Fibroblast of skin of right biceps (primary cell): ENCODE measurements at regions not wholly inside any gene's neighbourhood (a gene's known extent, or its start where the extent isn't known, plus 50 kb on each side); places are given as distances from the start of the nearest gene placed in this dataset.

Experiments
- DNase-seq: peaks from one replicate; pipeline ENCODE4 v3.0.0-alpha.2; 2013

DNA sequence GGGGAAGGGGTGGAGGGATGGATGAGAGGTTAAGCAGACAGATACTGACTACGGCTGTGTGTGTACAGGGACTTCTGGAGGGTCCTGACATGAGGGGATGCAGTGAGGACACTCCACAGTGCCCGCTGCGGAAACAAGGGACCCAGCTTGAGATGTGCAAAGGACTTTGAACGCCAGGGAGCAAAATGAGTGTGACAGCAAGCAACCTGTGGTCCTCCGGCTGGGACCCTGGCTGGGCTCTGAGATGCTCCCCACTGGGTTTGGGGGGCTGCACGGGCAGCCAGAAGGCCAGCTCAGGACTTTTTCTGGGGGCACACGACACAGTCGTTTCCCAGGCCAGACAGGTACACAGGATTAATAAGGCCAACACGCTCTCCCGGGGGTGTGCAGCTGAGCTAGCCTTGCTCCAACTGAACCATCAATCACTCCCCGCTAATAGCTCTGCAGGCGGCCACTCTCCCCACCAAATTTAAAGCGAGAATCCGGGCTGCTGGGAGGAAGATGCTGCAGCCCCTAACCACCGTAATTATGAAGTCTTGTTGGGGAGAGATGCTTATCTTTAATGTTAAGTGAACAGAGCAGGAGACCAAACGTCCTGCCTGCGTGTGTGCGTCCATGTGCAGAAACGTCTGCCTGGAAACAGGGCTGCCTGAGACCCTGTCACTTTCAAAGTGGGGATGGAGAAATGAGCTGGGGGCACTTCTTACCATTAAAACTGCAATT, 51.6 kb upstream of the DLK1 start:
- DNase-seq, result no peak

DNA sequence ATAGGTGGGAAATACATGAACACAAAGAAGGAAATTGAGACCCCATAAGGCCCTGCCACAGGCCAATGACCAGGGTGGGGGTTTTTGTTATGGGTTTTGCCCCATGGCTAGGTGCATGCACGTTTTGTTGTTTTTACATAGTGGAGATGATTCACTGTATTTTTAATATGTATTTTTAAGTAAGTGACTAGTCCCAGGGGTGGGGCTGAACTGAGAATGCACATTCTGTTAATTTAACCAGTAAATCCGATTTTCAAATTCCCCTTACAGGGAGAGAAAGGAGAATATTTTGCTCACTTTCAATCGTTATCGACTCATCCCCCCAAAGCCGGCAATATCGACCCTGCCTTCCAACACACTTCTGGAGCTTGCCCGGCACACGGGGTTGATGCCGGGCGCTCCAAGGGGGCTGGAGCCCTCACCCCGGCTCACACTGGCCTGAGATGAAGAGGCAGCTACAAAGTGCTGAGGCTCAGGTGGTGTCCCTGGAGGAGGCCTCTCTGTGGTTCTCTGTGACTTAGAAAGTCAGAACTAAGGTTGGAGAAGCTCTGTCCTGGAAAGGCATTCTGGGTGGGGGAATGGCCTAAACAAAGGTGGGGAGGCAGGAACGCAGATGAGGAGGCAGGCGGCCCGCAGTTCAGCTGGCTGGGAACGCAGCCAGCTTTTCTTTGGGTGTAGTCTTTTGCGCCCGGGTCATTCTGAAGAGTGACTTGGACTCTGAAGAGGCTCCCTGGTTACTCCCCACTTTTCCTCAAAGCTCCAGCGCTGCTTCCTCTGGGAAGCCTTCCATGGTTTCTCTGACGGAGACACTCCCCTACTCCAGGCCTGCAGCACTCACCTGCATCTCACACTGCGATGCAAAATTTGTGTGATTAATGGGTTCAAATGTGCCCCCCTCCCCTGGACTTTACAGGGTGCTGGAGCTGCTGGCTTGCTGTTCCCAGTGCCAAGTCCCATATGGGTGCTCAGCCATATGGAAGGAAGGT, 50.7 kb upstream of the DLK1 start:
- DNase-seq, result no peak
